8988T (cell line): ENCODE measurements at regions not wholly inside any gene's neighbourhood (a gene's known extent, or its start where the extent isn't known, plus 50 kb on each side); places are given as distances from the start of the nearest gene placed in this dataset.
"Not testable (repeated sequence)": the region's sequence is repeated elsewhere in the genome, so short reads cannot be mapped to it uniquely, and the experiment has no call there.

Experiments used
- DNase-seq: peaks from one replicate; pipeline ENCODE4 v3.0.0; 2011

- DNase-seq: no peak
Measured at GRCh38 chr16:65377195-65377594, 255.3 kb upstream of the CDH11 start.

GRCh38 chr16:65376601-65377000 lies 254.7 kb upstream of the CDH11 start:
- DNase-seq: no peak

- no peak for DNase-seq
Measured at GRCh38 chr16:65375651-65376050, 253.8 kb upstream of the CDH11 start.

DNA sequence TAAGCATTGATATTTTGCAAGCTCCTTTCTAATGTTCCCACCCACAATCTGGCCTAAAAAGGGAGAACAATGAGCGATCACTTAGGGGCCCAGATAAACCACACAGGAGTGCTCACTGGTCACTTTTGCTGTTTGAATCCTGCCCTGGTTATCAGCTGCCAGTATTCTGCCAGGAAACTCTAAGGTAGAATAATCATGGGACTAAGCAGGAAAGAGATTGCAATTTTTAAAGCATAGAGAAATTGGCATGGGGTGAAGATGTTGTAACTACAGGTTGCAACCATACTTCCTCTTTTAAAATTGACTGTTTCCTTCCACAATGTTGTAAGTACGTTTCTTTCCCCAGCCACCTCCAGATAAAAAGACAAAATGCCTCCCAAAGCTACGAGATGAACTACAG lies 251.2 kb upstream of the CDH11 start:
- DNase-seq: no peak

DNA sequence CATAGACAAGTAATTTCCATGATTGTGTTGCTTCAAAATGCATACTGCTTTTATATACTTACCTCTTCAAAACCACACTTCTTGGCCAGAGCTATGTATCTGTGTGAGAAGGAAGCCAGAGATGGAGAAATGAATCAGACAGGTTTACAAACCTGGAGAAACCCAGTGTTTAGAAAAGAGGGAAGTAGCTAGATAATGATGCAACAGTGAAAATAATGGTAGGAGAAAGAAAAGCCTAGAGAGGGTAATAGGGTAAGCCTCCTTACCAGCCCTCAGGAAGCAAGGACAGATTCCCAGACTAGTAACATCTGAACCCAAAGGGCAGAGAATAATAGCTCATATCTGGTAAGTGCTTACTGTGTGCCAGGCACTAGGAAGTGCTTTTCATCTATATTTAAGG lies 250.3 kb upstream of the CDH11 start:
- DNase-seq: no peak

GRCh38 chr16:65365732-65366715 lies 244.2 kb upstream of the CDH11 start:
- no peak for DNase-seq

GRCh38 chr16:65356721-65357120 lies 234.9 kb upstream of the CDH11 start:
- not testable (repeated sequence) for DNase-seq

- no peak for DNase-seq
Measured at GRCh38 chr16:65355706-65356105, 233.8 kb upstream of the CDH11 start.

DNA sequence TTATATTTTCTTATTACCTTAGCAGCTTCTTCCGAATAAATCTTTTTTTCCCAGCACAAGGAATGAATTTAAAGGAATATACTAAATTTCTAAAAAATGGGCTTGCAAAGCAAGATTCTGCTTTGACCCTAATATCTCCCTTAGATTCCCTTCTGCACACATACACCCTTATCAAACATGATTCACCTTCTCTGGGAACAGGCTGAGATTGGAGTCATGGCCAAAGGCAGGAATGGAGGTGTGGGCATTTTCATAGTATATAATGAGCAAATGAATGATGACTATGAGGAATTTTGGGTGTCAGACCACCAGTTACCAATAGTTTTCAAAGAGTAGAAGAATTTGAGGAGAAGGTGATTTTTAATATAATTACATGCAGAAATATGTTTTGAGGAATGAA lies 231.3 kb upstream of the CDH11 start:
- DNase-seq: no peak

- DNase-seq: no peak
Measured at GRCh38 chr16:65349626-65350025, 227.8 kb upstream of the CDH11 start.

- DNase-seq: no peak
Measured at GRCh38 chr16:65343556-65343955, 221.7 kb upstream of the CDH11 start.

- no peak for DNase-seq
Measured at GRCh38 chr16:65342231-65342866, 220.5 kb upstream of the CDH11 start.

DNA sequence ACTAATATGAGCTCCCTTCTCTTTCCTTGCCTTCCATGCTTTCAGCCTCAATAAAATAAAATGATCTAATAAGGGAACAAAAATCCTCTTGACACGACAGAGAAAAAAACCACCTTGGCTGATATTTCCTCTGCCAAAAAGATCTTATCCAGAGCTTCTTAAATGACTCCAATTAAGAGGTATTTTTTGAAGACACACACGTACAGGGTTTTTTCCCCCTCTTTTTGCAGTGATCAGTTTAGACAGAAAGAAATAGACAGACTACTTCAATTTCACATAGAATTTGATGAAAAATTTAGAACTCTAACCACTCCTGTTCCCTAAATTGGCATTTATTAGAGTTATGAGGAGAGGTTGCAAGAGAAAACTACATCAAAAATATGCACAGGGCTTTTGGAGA lies 217.2 kb upstream of the CDH11 start:
- no peak for DNase-seq

DNA sequence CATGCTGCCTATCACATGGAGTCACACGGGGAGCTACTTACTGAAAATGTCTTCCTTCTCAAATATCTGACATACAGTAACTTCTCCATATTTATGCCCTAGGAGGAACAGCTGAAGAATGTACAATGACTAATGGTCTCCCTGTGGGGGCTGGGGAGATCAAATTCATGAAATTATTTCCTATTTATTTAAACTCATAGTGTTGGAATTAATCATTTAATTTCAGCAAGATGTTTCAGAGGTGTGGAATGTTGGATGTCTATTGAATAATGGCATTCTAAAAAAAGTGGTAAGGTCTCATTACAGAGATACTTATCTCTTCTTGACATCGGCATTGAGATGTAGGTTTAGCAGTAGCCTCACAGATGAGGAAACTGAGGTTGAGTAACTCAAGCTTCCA lies 214.3 kb upstream of the CDH11 start:
- DNase-seq: no peak

GRCh38 chr16:65334081-65334480 lies 212.2 kb upstream of the CDH11 start:
- DNase-seq: no peak

GRCh38 chr16:65333283-65333682 lies 211.4 kb upstream of the CDH11 start:
- DNase-seq: no peak

- DNase-seq: no peak
Measured at GRCh38 chr16:65327346-65327745, 205.5 kb upstream of the CDH11 start.

GRCh38 chr16:65323655-65324237 lies 201.9 kb upstream of the CDH11 start:
- DNase-seq: no peak

DNA sequence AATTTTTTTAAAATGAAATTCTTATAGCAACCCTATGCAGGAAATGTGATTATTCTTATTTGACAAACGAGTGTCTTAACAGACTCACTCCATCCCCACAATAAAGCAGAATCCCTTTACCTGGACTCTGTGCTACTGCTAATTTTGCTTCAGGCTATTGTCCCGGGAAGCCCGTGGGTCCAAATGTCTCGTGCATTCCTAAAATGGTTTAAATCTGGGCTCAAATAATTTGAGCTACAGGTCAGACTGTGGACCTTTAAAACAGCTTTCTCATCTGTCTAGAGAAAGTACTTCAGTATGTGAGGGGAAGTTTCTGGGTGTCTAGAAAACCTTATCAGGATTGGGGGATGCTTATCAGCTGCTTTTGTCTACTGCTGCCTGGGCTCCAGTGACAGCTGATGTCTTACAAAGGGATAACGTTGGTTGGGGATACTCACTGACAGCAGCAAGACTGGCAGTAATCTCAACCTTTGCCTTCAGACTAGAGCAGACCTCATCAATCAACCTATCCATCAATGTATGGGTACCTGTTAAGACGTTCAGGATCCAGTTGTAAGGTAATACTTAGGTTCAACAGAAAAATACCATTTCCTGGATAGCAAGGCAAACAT lies 197.9 kb upstream of the CDH11 start:
- DNase-seq: no peak

DNA sequence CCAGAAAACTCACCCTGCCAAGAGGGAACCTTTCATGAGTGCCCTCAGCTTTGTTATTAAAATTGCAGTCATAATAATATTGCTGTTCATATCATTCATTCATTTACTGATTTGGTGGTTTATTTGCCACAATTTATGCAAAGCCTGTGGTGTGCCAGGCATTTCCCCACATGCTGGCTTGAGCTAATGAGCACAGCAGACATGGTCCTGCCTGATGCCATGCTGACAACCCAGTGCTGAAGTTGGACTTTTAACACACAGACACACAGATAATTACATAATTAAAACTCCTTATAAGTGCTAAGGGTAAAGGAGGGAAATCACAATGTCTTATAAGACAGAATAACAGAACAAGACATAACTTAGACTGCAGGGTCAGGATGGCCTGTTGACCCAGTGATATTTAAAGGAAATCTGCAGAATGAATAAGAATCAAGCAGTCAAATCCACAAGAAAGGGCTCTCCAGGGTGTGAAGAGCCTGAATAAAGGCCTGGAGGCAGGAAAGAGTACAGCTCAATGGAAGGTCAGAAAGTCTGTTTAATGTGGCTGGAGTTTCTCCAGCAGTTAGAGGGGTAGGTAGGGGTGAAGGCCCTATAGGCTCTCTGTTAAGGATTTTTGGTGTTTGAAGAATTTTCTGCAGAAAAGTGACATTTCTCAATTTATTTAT lies 196.9 kb upstream of the CDH11 start:
- no peak for DNase-seq

- DNase-seq: no peak
Measured at GRCh38 chr16:65318138-65318537, 196.3 kb upstream of the CDH11 start.

GRCh38 chr16:65316808-65317207 lies 194.9 kb upstream of the CDH11 start:
- DNase-seq: no peak
